HEK293 (cell line): ENCODE measurements at regions not wholly inside any gene's neighbourhood (a gene's known extent, or its start where the extent isn't known, plus 50 kb on each side); places are given as distances from the start of the nearest gene placed in this dataset.

Experiments used
- CTCF ChIA-PET: fragments of 350-600 bp; formaldehyde crosslinking; extraction: SDS; loops from one replicate; lab custom pipeline; 2021; ENCODE audit warnings: antibody characterized with exemption; lab: Yijun Ruan, JAX
- POLR2A ChIA-PET: fragments of 300-600 bp; formaldehyde crosslinking; extraction: SDS; loops from one replicate; lab custom pipeline; 2020; ENCODE audit warnings: antibody characterized with exemption, inconsistent platforms; lab: Yijun Ruan, JAX
- H3K27ac ChIP-seq: fragments of 200-500 bp; sonication (Bioruptor generic); 2 replicates; pipeline ENCODE4 v1.5.1; 2014; ENCODE audit warnings: low read depth, low read length, control low read depth, inconsistent platforms; ENCODE audit errors: extremely low read depth
- H3K36me3 ChIP-seq, 2 experiments: fragments of 200-500 bp in 1 of 2; sonication (Bioruptor generic) in 1 of 2; 1 replicate in 1 of 2; 2 replicates in 1 of 2; pipeline ENCODE4 v1.5.1; 2014 to 2017; ENCODE audit warnings: inconsistent platforms in 2 of 2, low read length in 2 of 2; ENCODE audit not compliant: control insufficient read depth in 2 of 2, insufficient read depth in 1 of 2
- H3K4me1 ChIP-seq: fragments of 200-500 bp; sonication (Bioruptor generic); 2 replicates; pipeline ENCODE4 v1.5.1; 2014; ENCODE audit warnings: mild to moderate bottlenecking, low read length, inconsistent platforms; ENCODE audit not compliant: control insufficient read depth, insufficient read depth
- H3K4me3 ChIP-seq: 2 replicates; pipeline ENCODE4 v1.5.1; 2011; ENCODE audit warnings: low read depth, mild to moderate bottlenecking, control low read depth, low read length, moderate library complexity
- H3K9me3 ChIP-seq: fragments of 200-500 bp; sonication (Bioruptor generic); 2 replicates; pipeline ENCODE4 v1.5.1; 2014; ENCODE audit warnings: low read depth, low read length, inconsistent platforms; ENCODE audit not compliant: control insufficient read depth, insufficient read depth
- ELK4 ChIP-seq: IDR thresholded peaks from 2 replicates; pipeline ENCODE4 v1.6.1; 2011; ENCODE audit warnings: mild to moderate bottlenecking, low read depth, low read length, borderline replicate concordance
- GLI4 ChIP-seq: fragments of 450-650 bp; formaldehyde crosslinking; IDR thresholded peaks from 2 replicates; pipeline ENCODE4 v1.5.1; 2016; ENCODE audit warnings: missing biosample characterization, missing genetic modification characterization
- KLF17 ChIP-seq: fragments of 450-650 bp; formaldehyde crosslinking; IDR thresholded peaks from 2 replicates; pipeline ENCODE4 v1.5.1; 2016; ENCODE audit warnings: missing biosample characterization, missing genetic modification characterization
- PBX3 ChIP-seq: sonication (generic); formaldehyde crosslinking; IDR thresholded peaks from 2 replicates; pipeline ENCODE4 v1.8.1; 2022; ENCODE audit warnings: mild to moderate bottlenecking, moderate library complexity, missing genetic modification reagents
- REST ChIP-seq: fragments of 450-650 bp; formaldehyde crosslinking; IDR thresholded peaks from 2 replicates; pipeline ENCODE4 v1.5.1; 2016; ENCODE audit warnings: missing biosample characterization, missing genetic modification characterization
- TRIM28 ChIP-seq: IDR thresholded peaks from 2 replicates; pipeline ENCODE4 v1.6.1; 2011; ENCODE audit warnings: low read length, control low read depth, borderline replicate concordance
- ZFHX2 ChIP-seq: fragments of 450-650 bp; formaldehyde crosslinking; conservative IDR thresholded peaks from 2 replicates; pipeline ENCODE4 v1.5.1; 2016; ENCODE audit warnings: missing biosample characterization, missing genetic modification characterization
- ZIC2 ChIP-seq: fragments of 450-650 bp; formaldehyde crosslinking; IDR thresholded peaks from 2 replicates; pipeline ENCODE4 v1.5.1; 2016; ENCODE audit warnings: missing biosample characterization, missing genetic modification characterization
- ZNF132 ChIP-seq: fragments of 450-650 bp; formaldehyde crosslinking; IDR thresholded peaks from 2 replicates; pipeline ENCODE4 v1.5.1; 2017; ENCODE audit warnings: missing biosample characterization, missing genetic modification characterization, borderline replicate concordance
- ZNF280D ChIP-seq: fragments of 450-650 bp; formaldehyde crosslinking; IDR thresholded peaks from 2 replicates; pipeline ENCODE4 v1.5.1; 2016; ENCODE audit warnings: missing biosample characterization, missing genetic modification characterization
- ZNF302 ChIP-seq: fragments of 450-650 bp; formaldehyde crosslinking; IDR thresholded peaks from 2 replicates; pipeline ENCODE4 v1.5.1; 2016; ENCODE audit warnings: missing biosample characterization, missing genetic modification characterization, low read depth
- ZNF341 ChIP-seq: fragments of 450-650 bp; formaldehyde crosslinking; IDR thresholded peaks from 2 replicates; pipeline ENCODE4; 2016; ENCODE audit warnings: low read depth, missing biosample characterization, missing genetic modification characterization
- ZNF366 ChIP-seq: fragments of 450-650 bp; formaldehyde crosslinking; conservative IDR thresholded peaks from 2 replicates; pipeline ENCODE4 v1.5.1; 2016; ENCODE audit warnings: missing biosample characterization, missing genetic modification characterization
- ZNF549 ChIP-seq: fragments of 450-650 bp; IDR thresholded peaks from 2 replicates; pipeline ENCODE4 v1.5.1; 2018; ENCODE audit warnings: missing biosample characterization, missing genetic modification characterization, mild to moderate bottlenecking, inconsistent platforms, moderate library complexity
- ZNF621 ChIP-seq: fragments of 450-650 bp; formaldehyde crosslinking; IDR thresholded peaks from 2 replicates; pipeline ENCODE4 v1.5.1; 2017; ENCODE audit warnings: missing biosample characterization, missing genetic modification characterization
- ZNF639 ChIP-seq: fragments of 450-650 bp; formaldehyde crosslinking; IDR thresholded peaks from 2 replicates; pipeline ENCODE4 v1.5.1; 2016; ENCODE audit warnings: missing biosample characterization, missing genetic modification characterization
- ZNF664 ChIP-seq: fragments of 450-650 bp; formaldehyde crosslinking; IDR thresholded peaks from 2 replicates; pipeline ENCODE4 v1.5.1; 2016; ENCODE audit warnings: missing biosample characterization, missing genetic modification characterization
- ZNF747 ChIP-seq: fragments of 450-650 bp; formaldehyde crosslinking; IDR thresholded peaks from 2 replicates; pipeline ENCODE4 v1.5.1; 2016; ENCODE audit warnings: missing biosample characterization, missing genetic modification characterization
- ZXDB ChIP-seq: fragments of 450-650 bp; formaldehyde crosslinking; IDR thresholded peaks from 2 replicates; pipeline ENCODE4 v1.5.1; 2016; ENCODE audit warnings: missing biosample characterization, missing genetic modification characterization

GRCh38 chr9:96075757-96076156 lies 200.3 kb downstream of the ERCC6L2 start:
- no peak overlapping the region for H3K27ac ChIP-seq
- TF ChIP-seq ZNF639, result no peak
- no peak for TF ChIP-seq PBX3
- CTCF ChIA-PET, result interaction anchor here (0.6 kb wide), 2 partner anchors 119 to 1034 kb away, joined by 3 read pairs; no protein-coding TSS in a partner anchor
- no peaks in the 10 kb centered on the region for H3K4me1 ChIP-seq
- H3K36me3 ChIP-seq, result no peaks in the 10 kb centered on the region
- H3K9me3 ChIP-seq, result no peaks in the 10 kb centered on the region
- POLR2A ChIA-PET, result no interaction called here
- H3K4me3 ChIP-seq, result no peak overlapping the region

- Histone ChIP-seq H3K36me3 (no peaks in the 10 kb centered on the region), H3K4me3 (no peak overlapping the region), H3K27ac (no peak overlapping the region), H3K9me3 (no peaks in the 10 kb centered on the region), H3K4me1 (no peaks in the 10 kb centered on the region)
- no peak for TF ChIP-seq ZNF341 (tag by site-specific recombination)
- TF ChIP-seq ZIC2, result no peak
- TF ChIP-seq ZXDB (tag by site-specific recombination), result no peak
- no peak for TF ChIP-seq ZNF132 (tag by site-specific recombination)
- no peak for TF ChIP-seq ZNF621 (tag by site-specific recombination)
- TF ChIP-seq ELK4, result no peak
- no peak for TF ChIP-seq ZNF747 (tag by site-specific recombination)
- no peak for TF ChIP-seq GLI4 (tag by site-specific recombination)
- no peak for TF ChIP-seq ZNF366 (tag by site-specific recombination)
- no peak for TF ChIP-seq ZNF549 (tag by site-specific recombination)
- TF ChIP-seq KLF17 (tag by site-specific recombination), result no peak
- ChIA-PET CTCF (interaction anchor here (0.6 to 1.1 kb wide), 2 partner anchors 19 to 118 kb away, joined by 3 read pairs; no protein-coding TSS in a partner anchor), POLR2A (no interaction called here)
These were observed 199.6 kb downstream of the ERCC6L2 start for GRCh38 chr9:96075111-96075510.

GRCh38 chr9:96073531-96074480 lies 198.3 kb downstream of the ERCC6L2 start:
- Histone ChIP-seq H3K36me3 (no peaks in the 10 kb centered on the region), H3K4me1 (no peaks in the 10 kb centered on the region), H3K27ac (no peak overlapping the region), H3K4me3 (no peak overlapping the region), H3K9me3 (no peaks in the 10 kb centered on the region)
- ChIA-PET POLR2A (no interaction called here), CTCF (interaction anchor here (0.6 to 1.1 kb wide), 4 partner anchors 20 to 346 kb away, joined by 3 to 4 read pairs (median 3); no protein-coding TSS in a partner anchor)
- TF ChIP-seq ZFHX2 (tag by site-specific recombination), result no peak
- TF ChIP-seq ZNF664, result no peak
- TF ChIP-seq ZNF280D (tag by site-specific recombination), result no peak
- TF ChIP-seq ZNF302 (tag by site-specific recombination), result no peak
- no peak for TF ChIP-seq TRIM28
- no peak for TF ChIP-seq REST (tag by site-specific recombination)
